MM.1S (cell line): ENCODE measurements at regions not wholly inside any gene's neighbourhood (a gene's known extent, or its start where the extent isn't known, plus 50 kb on each side); places are given as distances from the start of the nearest gene placed in this dataset.

Experiments
- DNase-seq: peaks from one replicate; pipeline ENCODE4 v3.0.0-alpha.2; 2015
- H2AFZ ChIP-seq: fragments of 300-600 bp; sonication (generic); 2 replicates; pipeline ENCODE4 v1.6.0; 2016; ENCODE audit warnings: antibody characterized with exemption, low read length
- H3F3A ChIP-seq: fragments of 300-600 bp; sonication (generic); 2 replicates; pipeline ENCODE4 v1.6.1; 2016; ENCODE audit warnings: mild to moderate bottlenecking, antibody characterized with exemption, low read length, moderate library complexity, mixed read lengths; ENCODE audit not compliant: insufficient read depth
- H3K27ac ChIP-seq: fragments of 300-600 bp; sonication (generic); 2 replicates; pipeline ENCODE4 v1.5.1; 2016; ENCODE audit warnings: mild to moderate bottlenecking, low read length
- H3K27me3 ChIP-seq: fragments of 300-600 bp; sonication (generic); replicated peaks from 2 replicates; pipeline ENCODE4 v1.6.0; 2016; ENCODE audit warnings: low read length; ENCODE audit not compliant: insufficient read depth
- H3K36me3 ChIP-seq: fragments of 300-600 bp; sonication (generic); replicated peaks from 2 replicates; pipeline ENCODE4 v1.6.1; 2016; ENCODE audit warnings: mild to moderate bottlenecking, low read length, mixed read lengths; ENCODE audit not compliant: insufficient read depth
- H3K4me1 ChIP-seq: fragments of 300-600 bp; sonication (generic); 2 replicates; pipeline ENCODE4 v1.6.1; 2016; ENCODE audit warnings: low read length, mixed read lengths
- H3K4me2 ChIP-seq: fragments of 300-600 bp; sonication (generic); 2 replicates; pipeline ENCODE4 v1.6.0; 2016; ENCODE audit warnings: low read depth, low read length
- H3K4me3 ChIP-seq: fragments of 300-600 bp; sonication (generic); 2 replicates; pipeline ENCODE4 v1.5.1; 2016; ENCODE audit warnings: low read length, mixed read lengths
- H3K79me2 ChIP-seq: fragments of 300-600 bp; sonication (generic); 2 replicates; pipeline ENCODE4 v1.6.1; 2016; ENCODE audit warnings: mixed run types, low read length, mixed read lengths
- H3K9ac ChIP-seq: fragments of 300-600 bp; sonication (generic); 2 replicates; pipeline ENCODE4 v1.6.1; 2016; ENCODE audit warnings: low read length, mixed read lengths
- H3K9me2 ChIP-seq: fragments of 300-600 bp; sonication (generic); replicated peaks from 2 replicates; pipeline ENCODE4 v1.6.1; 2016; ENCODE audit warnings: mild to moderate bottlenecking, low read length, mixed read lengths; ENCODE audit not compliant: insufficient read depth
- H3K9me3 ChIP-seq: fragments of 300-600 bp; sonication (generic); replicated peaks from 2 replicates; pipeline ENCODE4 v1.6.1; 2016; ENCODE audit warnings: mild to moderate bottlenecking, low read length, mixed read lengths; ENCODE audit not compliant: insufficient read depth
- H4K20me1 ChIP-seq: fragments of 300-600 bp; sonication (generic); 2 replicates; pipeline ENCODE4 v1.6.1; 2016; ENCODE audit warnings: mild to moderate bottlenecking, low read length, moderate library complexity, mixed read lengths; ENCODE audit not compliant: insufficient read depth
- CTCF ChIP-seq: fragments of 300-600 bp; sonication (generic); IDR thresholded peaks from 2 replicates; pipeline ENCODE4 v1.5.1; 2016; ENCODE audit warnings: antibody characterized with exemption, low read length, mixed read lengths
- EZH2 ChIP-seq: fragments of 300-600 bp; sonication (generic); optimal IDR thresholded peaks from 2 replicates; pipeline ENCODE3; 2017; ENCODE audit warnings: low read depth, mild to moderate bottlenecking, antibody characterized with exemption, low read length, mixed read lengths
- EZH2phosphoT487 ChIP-seq: fragments of 300-600 bp; sonication (generic); IDR thresholded peaks from 2 replicates; pipeline ENCODE4 v1.6.1; 2018; ENCODE audit warnings: antibody characterized with exemption, low read length

GRCh38 chr13:50645092-50645491, 198.4 kb downstream of the DLEU7 start:
- no peak for TF ChIP-seq EZH2phosphoT487
- no peak for TF ChIP-seq EZH2
- no peak for TF ChIP-seq CTCF
- Histone ChIP-seq H3K36me3 (no peaks in the 10 kb centered on the region), H3K27me3 (no peaks in the 10 kb centered on the region), H3K9me3 (no peaks in the 10 kb centered on the region), H2AFZ (no peak overlapping the region), H3K9ac (no peak overlapping the region), H3K4me3 (no peak overlapping the region), H3K9me2 (no peaks in the 10 kb centered on the region), H3K4me1 (peaks cover 6% of the 10 kb centered on the region), H4K20me1 (no peaks in the 10 kb centered on the region), H3K4me2 (no peak overlapping the region), H3K79me2 (no peaks in the 10 kb centered on the region), H3K27ac (no peak overlapping the region), H3F3A (0 out of 2 replicates have a peak, but pooled peaks cover under 1% of the 10 kb centered on the region)
- DNase-seq = no peak

GRCh38 chr13:50646070-50646469, 197.4 kb downstream of the DLEU7 start:
- DNase-seq = no peak
- Histone ChIP-seq H4K20me1 (no peaks in the 10 kb centered on the region), H3K27ac (no peak overlapping the region), H3K79me2 (no peaks in the 10 kb centered on the region), H3K4me2 (no peak overlapping the region), H3K9ac (no peak overlapping the region), H3K9me3 (no peaks in the 10 kb centered on the region), H2AFZ (no peak overlapping the region), H3F3A (peaks cover 10% of the 10 kb centered on the region), H3K9me2 (no peaks in the 10 kb centered on the region), H3K27me3 (no peaks in the 10 kb centered on the region), H3K4me3 (no peak overlapping the region), H3K4me1 (peaks cover 14% of the 10 kb centered on the region), H3K36me3 (no peaks in the 10 kb centered on the region)
- TF ChIP-seq EZH2 (no peak), EZH2phosphoT487 (no peak), CTCF (no peak)

- H2AFZ ChIP-seq = no peak overlapping the region
- H3K9me2 ChIP-seq = no peaks in the 10 kb centered on the region
- H3K4me2 ChIP-seq = no peak overlapping the region
- H3K4me3 ChIP-seq = no peak overlapping the region
- no peak for DNase-seq
- TF ChIP-seq EZH2phosphoT487 (no peak), CTCF (no peak), EZH2 (no peak)
- peaks cover 12% of the 10 kb centered on the region for H3F3A ChIP-seq
- no peaks in the 10 kb centered on the region for H4K20me1 ChIP-seq
- no peaks in the 10 kb centered on the region for H3K9me3 ChIP-seq
- H3K4me1 ChIP-seq = peaks cover 18% of the 10 kb centered on the region
- H3K79me2 ChIP-seq = no peaks in the 10 kb centered on the region
- H3K27ac ChIP-seq = no peak overlapping the region
- H3K9ac ChIP-seq = no peak overlapping the region
- no peaks in the 10 kb centered on the region for H3K27me3 ChIP-seq
- no peaks in the 10 kb centered on the region for H3K36me3 ChIP-seq
Measured at GRCh38 chr13:50649211-50649610, 194.3 kb downstream of the DLEU7 start.
